AG09309 (cell line): ENCODE measurements at regions not wholly inside any gene's neighbourhood (a gene's known extent, or its start where the extent isn't known, plus 50 kb on each side); places are given as distances from the start of the nearest gene placed in this dataset.

ENCODE experiments used
- DNase-seq: peaks from one replicate; pipeline ENCODE4 v3.0.0-alpha.2; 2010; ENCODE audit warnings: low read depth
- H3K4me3 ChIP-seq: 2 replicates; pipeline ENCODE4 v1.5.1; 2011; ENCODE audit warnings: mild to moderate bottlenecking, low read depth, low read length, moderate library complexity; ENCODE audit not compliant: control insufficient read depth
- CTCF ChIP-seq: IDR thresholded peaks from 2 replicates; pipeline ENCODE4 v1.5.1; 2011; ENCODE audit warnings: mild to moderate bottlenecking, low read depth, low read length, inconsistent platforms; ENCODE audit not compliant: insufficient read depth, control insufficient read depth; ENCODE audit errors: missing control alignments

- no peak for DNase-seq
- H3K4me3 ChIP-seq, result no peak overlapping the region
- no peak for TF ChIP-seq CTCF
Measured at GRCh38 chr5:78726571-78726970, 78.0 kb upstream of the LHFPL2 start.

- TF ChIP-seq CTCF, result no peak
- no peak for DNase-seq
- no peak overlapping the region for H3K4me3 ChIP-seq
Measured at GRCh38 chr5:78726003-78726402, 77.4 kb upstream of the LHFPL2 start.

GRCh38 chr5:78724061-78724460 lies 75.5 kb upstream of the LHFPL2 start:
- DNase-seq, result no peak
- no peak for TF ChIP-seq CTCF
- no peak overlapping the region for H3K4me3 ChIP-seq

- no peak for DNase-seq
- no peak for TF ChIP-seq CTCF
- H3K4me3 ChIP-seq, result no peak overlapping the region
Measured at GRCh38 chr5:78720997-78721396, 72.4 kb upstream of the LHFPL2 start.

GRCh38 chr5:78720227-78720985 lies 71.8 kb upstream of the LHFPL2 start:
- H3K4me3 ChIP-seq, result no peak overlapping the region
- no peak for TF ChIP-seq CTCF
- DNase-seq, result no peak

GRCh38 chr5:78719504-78720219 lies 71.1 kb upstream of the LHFPL2 start:
- H3K4me3 ChIP-seq, result no peak overlapping the region
- no peak for DNase-seq
- no peak for TF ChIP-seq CTCF

- TF ChIP-seq CTCF, result no peak
- no peak for DNase-seq
- H3K4me3 ChIP-seq, result no peak overlapping the region
Measured at GRCh38 chr5:78718824-78719223, 70.3 kb upstream of the LHFPL2 start.
